H9 (cell line): ENCODE measurements at regions not wholly inside any gene's neighbourhood (a gene's known extent, or its start where the extent isn't known, plus 50 kb on each side); places are given as distances from the start of the nearest gene placed in this dataset.

Source experiments
- DNase-seq: peaks from one replicate; pipeline ENCODE4 v3.0.0-alpha.2; 2017
- H2AFZ ChIP-seq: one replicate; pipeline ENCODE4 v1.6.1; 2013; ENCODE audit warnings: mild to moderate bottlenecking, low read length, control low read depth, moderate library complexity
- H2AK5ac ChIP-seq: 2 replicates; pipeline ENCODE4 v1.6.1; 2013; ENCODE audit warnings: low read length, control low read depth, mixed read lengths; ENCODE audit not compliant: insufficient read length
- H2BK120ac ChIP-seq: one replicate; pipeline ENCODE4 v1.6.1; 2013; ENCODE audit warnings: low read depth, mild to moderate bottlenecking, low read length, control low read depth, inconsistent platforms; ENCODE audit not compliant: poor library complexity, severe bottlenecking
- H2BK12ac ChIP-seq: 2 replicates; pipeline ENCODE4 v1.6.1; 2013; ENCODE audit warnings: low read length, control low read depth, mixed read lengths, low read depth; ENCODE audit not compliant: insufficient read length
- H2BK15ac ChIP-seq: 2 replicates; pipeline ENCODE4 v1.6.1; 2013; ENCODE audit warnings: low read depth, low read length, control low read depth
- H2BK20ac ChIP-seq: one replicate; pipeline ENCODE4 v1.6.1; 2013; ENCODE audit warnings: low read depth, mild to moderate bottlenecking, low read length, control low read depth, inconsistent platforms; ENCODE audit not compliant: poor library complexity, severe bottlenecking
- H2BK5ac ChIP-seq: 2 replicates; pipeline ENCODE4 v1.6.1; 2013; ENCODE audit warnings: low read length, control low read depth, mixed read lengths; ENCODE audit not compliant: insufficient read length
- H3K14ac ChIP-seq: 2 replicates; pipeline ENCODE4 v1.6.1; 2013; ENCODE audit warnings: low read length, control low read depth; ENCODE audit not compliant: insufficient read depth
- H3K18ac ChIP-seq: 2 replicates; pipeline ENCODE4 v1.6.1; 2013; ENCODE audit warnings: low read depth, mild to moderate bottlenecking, mixed read lengths, low read length, control low read depth; ENCODE audit not compliant: insufficient read length
- H3K23ac ChIP-seq: 2 replicates; pipeline ENCODE4 v1.6.1; 2013; ENCODE audit warnings: low read length, control low read depth, mixed read lengths, low read depth; ENCODE audit not compliant: insufficient read length
- H3K23me2 ChIP-seq: 2 replicates; pipeline ENCODE4 v1.6.1; 2013; ENCODE audit warnings: low read depth, mild to moderate bottlenecking, mixed read lengths, low read length, control low read depth; ENCODE audit not compliant: insufficient read length, poor library complexity, severe bottlenecking
- H3K27ac ChIP-seq: 2 replicates; pipeline ENCODE4 v1.5.1; 2013; ENCODE audit warnings: low read length, control low read depth, mixed read lengths, low read depth; ENCODE audit not compliant: insufficient read length
- H3K27me3 ChIP-seq: 2 replicates; pipeline ENCODE4 v1.6.1; 2013; ENCODE audit warnings: low read length, control low read depth, inconsistent platforms; ENCODE audit not compliant: insufficient read depth
- H3K4ac ChIP-seq: 2 replicates; pipeline ENCODE4 v1.6.1; 2013; ENCODE audit warnings: low read depth, mild to moderate bottlenecking, control low read depth, inconsistent platforms, low read length, moderate library complexity
- H3K4me1 ChIP-seq: 2 replicates; pipeline ENCODE4 v1.6.1; 2013; ENCODE audit warnings: low read length, control low read depth, inconsistent platforms; ENCODE audit not compliant: insufficient read depth
- H3K4me2 ChIP-seq: 2 replicates; pipeline ENCODE4 v1.6.1; 2013; ENCODE audit warnings: low read length, control low read depth, mixed read lengths; ENCODE audit not compliant: insufficient read length, insufficient read depth
- H3K56ac ChIP-seq: 2 replicates; pipeline ENCODE4 v1.6.1; 2013; ENCODE audit warnings: low read depth, mild to moderate bottlenecking, mixed read lengths, low read length, control low read depth; ENCODE audit not compliant: insufficient read length
- H3K79me1 ChIP-seq: 2 replicates; pipeline ENCODE4 v1.6.1; 2013; ENCODE audit warnings: low read depth, mild to moderate bottlenecking, moderate library complexity, low read length, control low read depth, inconsistent platforms; ENCODE audit not compliant: insufficient read depth, poor library complexity, severe bottlenecking
- H3K79me2 ChIP-seq: 2 replicates; pipeline ENCODE4 v1.6.1; 2013; ENCODE audit warnings: low read length, control low read depth, inconsistent platforms; ENCODE audit not compliant: insufficient read depth
- H3K9ac ChIP-seq: 2 replicates; pipeline ENCODE4 v1.6.1; 2013; ENCODE audit warnings: low read length, control low read depth, mixed read lengths; ENCODE audit not compliant: insufficient read length; ENCODE audit errors: extremely low read depth
- H3K9me3 ChIP-seq: one replicate; pipeline ENCODE4 v1.6.1; 2013; ENCODE audit warnings: low read depth, low read length, inconsistent platforms; ENCODE audit not compliant: control insufficient read depth
- H3T11ph ChIP-seq: one replicate; pipeline ENCODE4 v1.6.1; 2013; ENCODE audit warnings: mild to moderate bottlenecking, low read length, control low read depth, inconsistent platforms
- H4K20me1 ChIP-seq: one replicate; pipeline ENCODE4 v1.6.1; 2013; ENCODE audit not compliant: control insufficient read depth, insufficient read length, insufficient read depth
- H4K5ac ChIP-seq: 2 replicates; pipeline ENCODE4 v1.6.1; 2013; ENCODE audit warnings: low read depth, mild to moderate bottlenecking, mixed read lengths, low read length, control low read depth; ENCODE audit not compliant: insufficient read length
- H4K8ac ChIP-seq: replicated peaks from 2 replicates; pipeline ENCODE4 v1.6.1; 2013; ENCODE audit warnings: low read length, control low read depth, mixed read lengths, low read depth; ENCODE audit not compliant: insufficient read length
- H4K91ac ChIP-seq: 2 replicates; pipeline ENCODE4 v1.6.1; 2013; ENCODE audit warnings: low read depth, mild to moderate bottlenecking, moderate library complexity, mixed read lengths, low read length, control low read depth; ENCODE audit not compliant: insufficient read length
- H3K27ac Mint-ChIP-seq, 3 experiments: 2 replicates in 2 of 3; 3 replicates in 1 of 3; pipeline ENCODE4 v1.8.0; 2020 to 2021; ENCODE audit warnings: mixed read lengths in 3 of 3, mild to moderate bottlenecking in 1 of 3, moderate library complexity in 1 of 3
- H3K27me3 Mint-ChIP-seq: 2 replicates; pipeline ENCODE4 v1.8.0; 2021; ENCODE audit warnings: low read depth, mild to moderate bottlenecking, moderate library complexity, mixed read lengths
- H3K36me3 Mint-ChIP-seq, 3 experiments: 2 replicates in 2 of 3; 3 replicates in 1 of 3; pipeline ENCODE4 v1.8.0; 2020 to 2021; ENCODE audit warnings: low read depth in 3 of 3, mixed read lengths in 3 of 3; ENCODE audit not compliant: insufficient read depth in 1 of 3
- H3K4me1 Mint-ChIP-seq, 2 experiments: 2 replicates each; pipeline ENCODE4 v1.8.0; 2020; ENCODE audit warnings: mixed read lengths in 2 of 2
- H3K4me3 Mint-ChIP-seq, 2 experiments: 2 replicates in 1 of 2; 3 replicates in 1 of 2; pipeline ENCODE4 v1.8.0; 2020 to 2021; ENCODE audit warnings: mild to moderate bottlenecking in 2 of 2, mixed read lengths in 2 of 2, moderate library complexity in 1 of 2
- H3K9me3 Mint-ChIP-seq, 2 experiments: 2 replicates in 1 of 2; 3 replicates in 1 of 2; pipeline ENCODE4 v1.8.0; 2020; ENCODE audit warnings: mild to moderate bottlenecking in 2 of 2, mixed read lengths in 2 of 2, moderate library complexity in 1 of 2
- WGBS: extraction: QIAGEN DNeasy Blood & Tissue Kit; methylation state at CpG from one replicate; pipeline ENCODE4 v1.1.7; 2013; ENCODE audit warnings: missing lambda C conversion rate, low lambda C conversion rate, mixed read lengths; ENCODE audit not compliant: insufficient read length; ENCODE audit errors: extremely low coverage; 5-methylcytosine and 5-hydroxymethylcytosine counted together
- TF ChIP-seq, protein P1 (sequence below): fragments of 200-600 bp; sonication (generic); conservative IDR thresholded peaks from 3 replicates; pipeline ENCODE4 v1.8.0; 2021; ENCODE audit warnings: antibody characterized with exemption, mild to moderate bottlenecking

GRCh38 chr14:38837343-38838048, 265.5 kb downstream of the SEC23A start:
- H4K5ac ChIP-seq: no peak overlapping the region
- no peak overlapping the region for H3K27ac Mint-ChIP-seq
- no peaks in the 10 kb centered on the region for H3K27me3 ChIP-seq
- no peaks in the 10 kb centered on the region for H3K79me2 ChIP-seq
- H2BK20ac ChIP-seq: no peak overlapping the region
- no peak overlapping the region for H3K23ac ChIP-seq
- H2BK5ac ChIP-seq: no peak overlapping the region
- no peak overlapping the region for H3K14ac ChIP-seq
- H3K4me1 ChIP-seq: no peaks in the 10 kb centered on the region
- no peak overlapping the region for H2BK120ac ChIP-seq
- H3K56ac ChIP-seq: no peak overlapping the region
- H3K79me1 ChIP-seq: no peaks in the 10 kb centered on the region
- H2BK12ac ChIP-seq: no peak overlapping the region
- H4K20me1 ChIP-seq: no peaks in the 10 kb centered on the region
- H4K8ac ChIP-seq: no peak overlapping the region
- H2BK15ac ChIP-seq: no peak overlapping the region
- H3K27ac ChIP-seq: no peak overlapping the region
- H3K4me2 ChIP-seq: no peak overlapping the region
- H2AFZ ChIP-seq: no peak overlapping the region
- H3K4ac ChIP-seq: no peak overlapping the region
- H3K18ac ChIP-seq: no peak overlapping the region
- WGBS: no CpG with 5 or more reads among the region's 17 CpGs
- no peak overlapping the region for H4K91ac ChIP-seq
- no peak for DNase-seq
- H3K4me3 Mint-ChIP-seq: no peak overlapping the region
- H3K9me3 Mint-ChIP-seq: 0 out of 5 replicates have a peak, but pooled peaks cover 0 to 2% of the 10 kb centered on the region in 2 experiments
- H3K36me3 Mint-ChIP-seq: no peaks in the 10 kb centered on the region; a peak in 1 of 7 replicates
- no peaks in the 10 kb centered on the region for H3K23me2 ChIP-seq
- H3K9me3 ChIP-seq: no peaks in the 10 kb centered on the region
- H3K27me3 Mint-ChIP-seq: no peaks in the 10 kb centered on the region
- TF ChIP-seq, protein P1, sequence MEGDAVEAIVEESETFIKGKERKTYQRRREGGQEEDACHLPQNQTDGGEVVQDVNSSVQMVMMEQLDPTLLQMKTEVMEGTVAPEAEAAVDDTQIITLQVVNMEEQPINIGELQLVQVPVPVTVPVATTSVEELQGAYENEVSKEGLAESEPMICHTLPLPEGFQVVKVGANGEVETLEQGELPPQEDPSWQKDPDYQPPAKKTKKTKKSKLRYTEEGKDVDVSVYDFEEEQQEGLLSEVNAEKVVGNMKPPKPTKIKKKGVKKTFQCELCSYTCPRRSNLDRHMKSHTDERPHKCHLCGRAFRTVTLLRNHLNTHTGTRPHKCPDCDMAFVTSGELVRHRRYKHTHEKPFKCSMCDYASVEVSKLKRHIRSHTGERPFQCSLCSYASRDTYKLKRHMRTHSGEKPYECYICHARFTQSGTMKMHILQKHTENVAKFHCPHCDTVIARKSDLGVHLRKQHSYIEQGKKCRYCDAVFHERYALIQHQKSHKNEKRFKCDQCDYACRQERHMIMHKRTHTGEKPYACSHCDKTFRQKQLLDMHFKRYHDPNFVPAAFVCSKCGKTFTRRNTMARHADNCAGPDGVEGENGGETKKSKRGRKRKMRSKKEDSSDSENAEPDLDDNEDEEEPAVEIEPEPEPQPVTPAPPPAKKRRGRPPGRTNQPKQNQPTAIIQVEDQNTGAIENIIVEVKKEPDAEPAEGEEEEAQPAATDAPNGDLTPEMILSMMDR: no peak
- H3K9ac ChIP-seq: no peak overlapping the region
- no peak overlapping the region for H3T11ph ChIP-seq
- peaks cover 12 to 13% of the 10 kb centered on the region in 2 experiments for H3K4me1 Mint-ChIP-seq
- H2AK5ac ChIP-seq: no peak overlapping the region
